Endothelial cell of umbilical vein (primary cell): ENCODE measurements at regions not wholly inside any gene's neighbourhood (a gene's known extent, or its start where the extent isn't known, plus 50 kb on each side); places are given as distances from the start of the nearest gene placed in this dataset.

Source experiments
- BruUV-seq: library from RNA; stranded (reverse); fragments of 400-500 nt; replicated peaks from 2 replicates; lab custom pipeline; 2021; lab: Mats Ljungman, UMichigan
- CTCF ChIA-PET: fragments of 300-600, 350-600 bp; sonication (Branson Sonifier 250); formaldehyde crosslinking; loops from one replicate; lab custom pipeline; 2021; ENCODE audit warnings: antibody characterized with exemption, inconsistent platforms; lab: Charles Lee
- POLR2A ChIA-PET: fragments of 300-600, 350-600 bp; sonication (Branson Sonifier 250); formaldehyde crosslinking; loops from one replicate; lab custom pipeline; 2021; ENCODE audit warnings: antibody characterized with exemption, inconsistent platforms; lab: Charles Lee
- DNase-seq: peaks from one replicate; pipeline ENCODE4 v3.0.0-alpha.2; 2011; ENCODE audit warnings: low read depth, low spot score
- FAIRE-seq: peaks from 2 replicates; lab custom pipeline; 2011; peaks lifted over from hg19 to GRCh38; lab: Jason Lieb, UNC
- H2AFZ ChIP-seq: 2 replicates; pipeline ENCODE4 v1.6.0; 2012; ENCODE audit warnings: low read depth, low read length, control low read depth, inconsistent platforms
- H3K27ac ChIP-seq: 2 replicates; pipeline ENCODE4 v1.5.1; 2011; ENCODE audit warnings: low read depth, mild to moderate bottlenecking, control low read depth, low read length, moderate library complexity; ENCODE audit not compliant: insufficient read depth
- H3K27me3 ChIP-seq, 2 experiments: 2 replicates each; pipeline versions ENCODE4 v1.6.0 to v1.6.1; 2011; ENCODE audit warnings: low read length in 2 of 2, mixed read lengths in 1 of 2; ENCODE audit not compliant: control insufficient read depth in 2 of 2, insufficient read depth in 2 of 2
- H3K36me3 ChIP-seq, 2 experiments: 2 replicates in 1 of 2; 3 replicates in 1 of 2; pipeline ENCODE4 v1.5.1; 2011; ENCODE audit warnings: low read length in 2 of 2, mild to moderate bottlenecking in 1 of 2, moderate library complexity in 1 of 2; ENCODE audit not compliant: control insufficient read depth in 2 of 2, insufficient read depth in 2 of 2; ENCODE audit errors: extremely low read depth in 1 of 2
- H3K4me1 ChIP-seq: 3 replicates; pipeline ENCODE4 v1.5.1; 2011; ENCODE audit warnings: mild to moderate bottlenecking, low read length; ENCODE audit not compliant: control insufficient read depth, insufficient read depth; ENCODE audit errors: extremely low read depth
- H3K4me2 ChIP-seq: 2 replicates; pipeline ENCODE4 v1.6.1; 2011; ENCODE audit warnings: low read length, control low read depth, mixed read lengths; ENCODE audit not compliant: insufficient read depth
- H3K4me3 ChIP-seq, 3 experiments: fragments of 200-600 bp in 1 of 3; sonication (generic), shearing (Covaris generic) in 1 of 3; replicated peaks in 1 of 3; 2 replicates each; pipeline ENCODE4 v1.5.1; 2011 to 2016; ENCODE audit warnings: control low read depth in 3 of 3, low read length in 3 of 3, mild to moderate bottlenecking in 2 of 3, inconsistent platforms in 1 of 3, low read depth in 1 of 3, moderate library complexity in 1 of 3; ENCODE audit not compliant: insufficient read depth in 1 of 3
- H3K79me2 ChIP-seq: 2 replicates; pipeline ENCODE4 v1.6.0; 2012; ENCODE audit warnings: low read length, inconsistent platforms; ENCODE audit not compliant: control insufficient read depth, insufficient read depth
- H3K9ac ChIP-seq: replicated peaks from 2 replicates; pipeline ENCODE3; 2011; ENCODE audit warnings: low read length, control low read depth; ENCODE audit not compliant: insufficient read depth; ENCODE audit errors: extremely low read depth
- H3K9me1 ChIP-seq: replicated peaks from 3 replicates; pipeline ENCODE4 v1.6.0; 2011; ENCODE audit warnings: mild to moderate bottlenecking, low read length; ENCODE audit not compliant: control insufficient read depth, insufficient read depth; ENCODE audit errors: extremely low read depth
- H3K9me3 ChIP-seq: replicated peaks from 2 replicates; pipeline ENCODE4 v1.5.1; 2012; ENCODE audit warnings: low read length, inconsistent platforms; ENCODE audit not compliant: control insufficient read depth, insufficient read depth
- H4K20me1 ChIP-seq: replicated peaks from 2 replicates; pipeline ENCODE3; 2011; ENCODE audit warnings: mild to moderate bottlenecking, low read length; ENCODE audit not compliant: control insufficient read depth, insufficient read depth; ENCODE audit errors: extremely low read depth
- CTCF ChIP-seq, 2 donors: IDR thresholded peaks; 1 replicate in 1 of 2; 2 replicates in 1 of 2; pipeline ENCODE4 v1.5.1; 2011; ENCODE audit warnings: low read length in 2 of 2, mild to moderate bottlenecking in 2 of 2, moderate library complexity in 2 of 2, control low read depth in 1 of 2, inconsistent platforms in 1 of 2, low read depth in 1 of 2; ENCODE audit not compliant: insufficient read depth in 1 of 2; ENCODE audit errors: extremely low read depth in 1 of 2
- EZH2 ChIP-seq: IDR thresholded peaks from 2 replicates; pipeline ENCODE4 v1.6.1; 2012; ENCODE audit warnings: borderline replicate concordance, low read depth, mild to moderate bottlenecking, moderate library complexity, low read length, inconsistent platforms; ENCODE audit not compliant: severe bottlenecking
- FOS ChIP-seq: IDR thresholded peaks from 2 replicates; pipeline ENCODE4 v1.6.1; 2011; ENCODE audit warnings: mild to moderate bottlenecking, low read length, moderate library complexity, borderline replicate concordance; ENCODE audit not compliant: insufficient read depth
- GATA2 ChIP-seq: IDR thresholded peaks from 2 replicates; pipeline ENCODE4 v1.7.0; 2011; ENCODE audit warnings: low read depth, mild to moderate bottlenecking, moderate library complexity, mixed read lengths, low read length; ENCODE audit not compliant: insufficient read length, insufficient read depth
- JUN ChIP-seq: IDR thresholded peaks from 2 replicates; pipeline ENCODE4 v1.6.1; 2011; ENCODE audit warnings: borderline replicate concordance, low read depth; ENCODE audit not compliant: insufficient read length, insufficient read depth
- MAX ChIP-seq: IDR thresholded peaks from 2 replicates; pipeline ENCODE4 v1.6.1; 2011; ENCODE audit not compliant: insufficient read depth, insufficient read length
- MYC ChIP-seq: IDR thresholded peaks from one replicate; pipeline ENCODE4 v1.6.1; 2011; ENCODE audit warnings: mild to moderate bottlenecking, low read depth, low read length
- POLR2A ChIP-seq: IDR thresholded peaks from 2 replicates; pipeline ENCODE4 v1.6.1; 2012; ENCODE audit warnings: low read depth, mild to moderate bottlenecking, control low read depth, low read length
- POLR2AphosphoS5 ChIP-seq: IDR thresholded peaks from 2 replicates; pipeline ENCODE4 v1.6.1; 2012; ENCODE audit warnings: low read depth, mild to moderate bottlenecking, control low read depth, low read length, moderate library complexity; ENCODE audit not compliant: insufficient read depth
- dilution Hi-C: fragments of 300-500 bp; cut with MboI; formaldehyde crosslinking; loops from one replicate; pipeline ENCODE4 v1.15.0; 2019; ENCODE audit warnings: low sequenced_read_pairs; ENCODE audit not compliant: extremely low pct_ligation_motif_present
- intact Hi-C: fragments of 100-400 bp; cut with micrococcal nuclease; formaldehyde crosslinking; loops from one replicate; pipeline ENCODE4 v1.10.0; 2022

- Histone ChIP-seq H4K20me1 (no peaks in the 10 kb centered on the region), H3K36me3 (no peaks in the 10 kb centered on the region), H3K9me1 (no peaks in the 10 kb centered on the region), H3K9ac (no peak overlapping the region), H3K27me3 (peaks cover 4 to 7% of the 10 kb centered on the region in 2 experiments), H3K4me2 (no peak overlapping the region), H2AFZ (no peak overlapping the region), H3K79me2 (no peaks in the 10 kb centered on the region), H3K9me3 (no peaks in the 10 kb centered on the region), H3K4me1 (no peaks in the 10 kb centered on the region), H3K4me3 (no peak overlapping the region), H3K27ac (no peak overlapping the region)
- FAIRE-seq = no peak
- intact Hi-C loops = no loop called here
- no peak for DNase-seq
- no TSS peak for BruUV-seq
- dilution Hi-C loops = no loop called here
- POLR2A ChIA-PET = no interaction called here
- CTCF ChIA-PET = no interaction called here
- TF ChIP-seq POLR2A (no peak), EZH2 (no peak), FOS (no peak), GATA2 (no peak), JUN (no peak), POLR2AphosphoS5 (no peak), CTCF (IDR thresholded peaks at IDR 0.05; ENCODE audit: extremely low read depth in 1 of 2, insufficient read depth in 1 of 2, low read depth in 1 of 2, low read length in 2 of 2) (no peak), MAX (no peak), MYC (no peak)
Observed at GRCh38 chr9:95634114-95634513, 117.3 kb upstream of the PTCH1 start.
